ENCODE measurements at regions not wholly inside any gene's neighbourhood (a gene's known extent, or its start where the extent isn't known, plus 50 kb on each side); places are given as distances from the start of the nearest gene placed in this dataset.

DNA sequence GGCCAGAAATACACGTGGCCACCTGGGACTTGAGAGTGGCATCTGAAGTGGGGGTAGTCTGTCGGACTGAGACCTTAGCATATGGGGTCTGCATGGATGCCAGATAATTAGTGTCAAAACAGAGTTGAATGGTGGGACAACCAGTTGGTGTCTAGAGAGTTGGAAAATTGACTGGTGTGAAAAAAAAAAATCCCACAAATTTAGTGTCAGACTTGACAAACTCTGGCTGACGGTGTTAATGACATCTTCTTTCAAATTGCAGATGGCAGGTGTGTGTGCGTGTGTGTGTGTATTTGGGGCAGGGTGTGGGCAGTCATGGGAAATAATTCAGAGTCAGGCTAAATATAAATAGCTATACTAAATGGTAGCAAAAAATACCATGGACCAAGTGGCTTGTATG lies 365.4 kb upstream of the RGPD4 start:
- TF ChIP-seq, protein P1, sequence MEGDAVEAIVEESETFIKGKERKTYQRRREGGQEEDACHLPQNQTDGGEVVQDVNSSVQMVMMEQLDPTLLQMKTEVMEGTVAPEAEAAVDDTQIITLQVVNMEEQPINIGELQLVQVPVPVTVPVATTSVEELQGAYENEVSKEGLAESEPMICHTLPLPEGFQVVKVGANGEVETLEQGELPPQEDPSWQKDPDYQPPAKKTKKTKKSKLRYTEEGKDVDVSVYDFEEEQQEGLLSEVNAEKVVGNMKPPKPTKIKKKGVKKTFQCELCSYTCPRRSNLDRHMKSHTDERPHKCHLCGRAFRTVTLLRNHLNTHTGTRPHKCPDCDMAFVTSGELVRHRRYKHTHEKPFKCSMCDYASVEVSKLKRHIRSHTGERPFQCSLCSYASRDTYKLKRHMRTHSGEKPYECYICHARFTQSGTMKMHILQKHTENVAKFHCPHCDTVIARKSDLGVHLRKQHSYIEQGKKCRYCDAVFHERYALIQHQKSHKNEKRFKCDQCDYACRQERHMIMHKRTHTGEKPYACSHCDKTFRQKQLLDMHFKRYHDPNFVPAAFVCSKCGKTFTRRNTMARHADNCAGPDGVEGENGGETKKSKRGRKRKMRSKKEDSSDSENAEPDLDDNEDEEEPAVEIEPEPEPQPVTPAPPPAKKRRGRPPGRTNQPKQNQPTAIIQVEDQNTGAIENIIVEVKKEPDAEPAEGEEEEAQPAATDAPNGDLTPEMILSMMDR (IDR thresholded peaks at IDR 0.05; ENCODE audit: insufficient read depth, low read length, missing control alignments) = no peak
- no peak for DNase-seq (ENCODE audit: low read depth, low spot score)
- ChIA-PET POLR2A (no interaction called here), CTCF (no interaction called here)
- no peak overlapping the region for H3K4me3 ChIP-seq (ENCODE audit: low read depth, low read length)

DNA sequence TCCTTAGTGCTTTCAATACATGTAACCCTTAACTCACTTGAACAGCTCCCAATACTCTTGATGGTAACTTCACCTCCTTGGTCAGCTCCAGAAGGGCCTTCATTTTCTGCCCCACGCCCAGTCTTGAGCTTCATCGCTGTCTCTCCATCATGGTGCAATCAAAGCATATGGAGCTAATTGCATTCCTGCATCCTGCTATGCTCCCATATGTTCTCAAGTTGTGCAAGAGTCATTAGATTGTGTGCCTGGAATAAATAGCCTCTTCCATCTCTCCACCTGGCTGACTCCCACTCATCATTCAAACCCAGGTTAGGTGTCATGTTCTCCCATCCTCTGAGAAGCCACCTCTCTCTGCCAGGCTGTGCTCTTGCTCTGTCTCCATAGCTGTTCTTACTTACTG lies 364.5 kb upstream of the RGPD4 start:
- TF ChIP-seq, protein P1 (IDR thresholded peaks at IDR 0.05; ENCODE audit: insufficient read depth, low read length, missing control alignments) = no peak
- no peak for DNase-seq (ENCODE audit: low read depth, low spot score)
- H3K4me3 ChIP-seq (ENCODE audit: low read depth, low read length) = no peak overlapping the region
- CTCF ChIA-PET = no interaction called here
- POLR2A ChIA-PET = no interaction called here

DNA sequence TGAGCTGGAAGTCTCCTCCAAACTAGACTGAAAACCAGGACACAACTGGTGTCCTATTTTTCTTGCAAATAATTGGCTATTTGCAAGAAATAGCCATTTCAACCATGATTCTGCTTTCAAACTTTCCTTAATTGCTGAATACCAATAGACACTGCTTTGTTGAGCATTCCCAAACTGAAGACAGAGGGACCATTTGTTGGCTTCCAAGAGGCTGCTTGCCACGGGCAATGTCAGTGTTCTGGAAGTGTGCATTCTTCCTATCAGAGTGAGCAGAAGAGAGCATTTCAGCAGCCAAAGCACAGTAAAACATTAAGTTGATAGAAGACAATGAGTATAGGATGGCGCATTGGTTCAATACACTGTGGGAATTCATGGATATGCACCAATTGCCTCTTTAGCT lies 360.5 kb upstream of the RGPD4 start:
- ChIA-PET CTCF (no interaction called here), POLR2A (no interaction called here)
- H3K4me3 ChIP-seq (ENCODE audit: low read depth, low read length) = no peak overlapping the region
- TF ChIP-seq, protein P1 (IDR thresholded peaks at IDR 0.05; ENCODE audit: insufficient read depth, low read length, missing control alignments) = no peak
- DNase-seq (ENCODE audit: low read depth, low spot score) = no peak

DNA sequence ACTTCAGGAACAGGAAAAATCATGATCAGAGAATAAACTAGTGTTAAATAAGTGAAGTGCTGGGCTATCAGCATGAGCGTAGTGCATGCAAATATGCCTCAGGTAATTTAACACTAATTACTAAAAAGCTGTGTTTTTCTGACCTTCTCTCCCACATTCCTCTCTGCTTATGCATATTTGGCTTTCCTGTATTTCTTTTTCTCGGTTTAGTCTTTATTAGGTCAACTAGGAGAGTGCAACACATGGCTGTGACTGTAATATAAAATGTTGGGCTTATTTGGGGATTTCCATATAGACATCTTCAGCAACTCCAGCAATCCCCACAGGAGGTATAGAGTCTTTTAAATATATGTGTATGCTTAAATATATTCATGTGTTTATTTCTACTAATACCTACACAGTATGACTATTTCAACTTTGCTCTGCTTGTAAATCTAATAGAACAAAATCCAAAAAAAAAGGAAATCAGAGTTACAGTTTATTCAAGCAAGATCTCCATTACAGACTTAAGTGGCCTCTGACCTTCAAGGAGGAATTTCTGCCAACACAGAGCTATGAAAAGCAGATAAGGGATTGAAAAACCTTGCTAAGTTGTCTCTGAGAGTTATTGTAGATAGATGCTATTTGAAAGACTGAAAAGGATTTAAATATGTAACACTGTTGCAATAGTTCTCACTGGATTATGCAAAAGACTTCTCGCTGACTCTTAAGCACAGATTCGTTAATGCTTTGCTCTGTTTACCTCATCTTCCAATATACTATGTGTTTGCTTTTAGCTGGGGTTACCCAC lies 359.5 kb upstream of the RGPD4 start:
- DNase-seq (ENCODE audit: low read depth, low spot score) = no peak
- TF ChIP-seq, protein P1 (IDR thresholded peaks at IDR 0.05; ENCODE audit: insufficient read depth, low read length, missing control alignments) = no peak
- no peak overlapping the region for H3K4me3 ChIP-seq (ENCODE audit: low read depth, low read length)
- ChIA-PET CTCF (no interaction called here), POLR2A (no interaction called here)

DNA sequence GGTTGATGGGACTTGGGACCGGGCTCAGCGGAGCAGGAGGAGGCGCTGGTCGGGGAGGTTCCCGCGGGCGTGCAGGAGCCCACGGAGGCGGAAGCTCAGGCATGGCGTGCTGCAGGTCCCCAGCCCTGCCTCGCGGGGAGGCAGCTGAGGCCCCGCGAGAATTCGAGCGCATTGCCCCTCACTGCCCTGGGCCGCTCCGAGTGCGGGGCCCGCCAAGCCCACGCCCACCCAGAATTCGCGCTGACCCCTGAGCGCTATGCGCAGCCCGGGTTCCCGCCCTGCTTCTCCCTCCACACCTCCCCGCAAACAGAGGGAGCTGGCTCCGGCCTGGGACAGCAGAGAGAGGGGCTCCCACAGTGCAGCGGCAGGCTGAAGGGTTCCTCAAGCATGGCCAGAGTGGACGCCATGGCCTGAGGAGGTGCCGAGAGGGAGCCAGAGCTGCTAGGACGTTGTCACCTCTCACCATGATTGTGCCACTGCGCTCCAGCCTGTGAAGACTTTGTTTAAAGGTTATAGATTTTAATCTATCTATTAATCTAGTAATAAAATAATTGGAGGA lies 357.2 kb upstream of the RGPD4 start:
- no peak overlapping the region for H3K4me3 ChIP-seq (ENCODE audit: low read depth, low read length)
- POLR2A ChIA-PET = no interaction called here
- TF ChIP-seq, protein P1 (IDR thresholded peaks at IDR 0.05; ENCODE audit: insufficient read depth, low read length, missing control alignments) = no peak
- no peak for DNase-seq (ENCODE audit: low read depth, low spot score)
- CTCF ChIA-PET = no interaction called here

DNA sequence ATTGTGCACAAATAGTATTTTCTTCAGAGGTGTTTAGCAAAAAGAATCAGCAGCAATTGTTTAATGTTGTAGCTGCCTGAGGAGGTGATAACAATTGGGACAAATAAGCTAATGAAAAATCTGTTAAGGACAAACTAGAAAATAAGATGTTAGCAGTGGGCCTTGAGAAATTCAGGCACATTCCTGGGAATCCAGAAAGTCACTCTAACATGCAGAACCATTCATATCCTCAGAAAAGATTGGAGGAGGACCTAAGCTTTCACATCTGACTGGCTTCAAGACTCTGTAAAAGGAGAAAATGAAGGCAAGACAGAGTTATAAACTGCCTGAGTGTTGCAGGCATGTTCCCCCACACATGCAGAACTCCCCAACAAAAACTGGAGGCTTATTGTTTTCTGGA lies 353.5 kb upstream of the RGPD4 start:
- ChIA-PET POLR2A (no interaction called here), CTCF (no interaction called here)
- TF ChIP-seq, protein P1 (IDR thresholded peaks at IDR 0.05; ENCODE audit: insufficient read depth, low read length, missing control alignments) = no peak
- H3K4me3 ChIP-seq (ENCODE audit: low read depth, low read length) = no peak overlapping the region
- no peak for DNase-seq (ENCODE audit: low read depth, low spot score)
